HCT116 (cell line): ENCODE measurements at regions not wholly inside any gene's neighbourhood (a gene's known extent, or its start where the extent isn't known, plus 50 kb on each side); places are given as distances from the start of the nearest gene placed in this dataset.

Experiments used
- ATAC-seq: fragments of 200-7000 bp; cut with Tn5 transposase; 2 replicates; pipeline ENCODE4 v1.9.1; 2020; ENCODE audit warnings: mild to moderate bottlenecking, moderate library complexity
- BruUV-seq: library from RNA; stranded (reverse); fragments of 400-500 nt; replicated peaks from 2 replicates; lab custom pipeline; 2021; lab: Mats Ljungman, UMichigan
- CTCF ChIA-PET: fragments of 300-600 bp; sonication (Branson Sonifier 250); formaldehyde crosslinking; loops from one replicate; lab custom pipeline; 2021; ENCODE audit warnings: antibody characterized with exemption; lab: Charles Lee
- POLR2A ChIA-PET: fragments of 300-600, 350-600 bp; sonication (Branson Sonifier 250); formaldehyde crosslinking; loops from one replicate; lab custom pipeline; 2021; ENCODE audit warnings: antibody characterized with exemption; lab: Charles Lee
- RAD21 ChIA-PET, 2 experiments: fragments of 300-600 bp; sonication (Branson Sonifier 250); formaldehyde crosslinking; loops; one replicate each; lab custom pipeline; 2023; ENCODE audit warnings: low total read pairs in 2 of 2; ENCODE audit not compliant: uncharacterized antibody in 2 of 2, unreplicated experiment in 2 of 2, low non-redundant PET in 1 of 2; lab: Charles Lee
- DNase-seq: peaks from one replicate; pipeline ENCODE4 v3.0.0-alpha.2; 2010; ENCODE audit warnings: low read depth, low spot score
- H2AFZ ChIP-seq: fragments of 200-600 bp; shearing (Covaris generic), sonication (generic); 2 replicates; pipeline ENCODE4 v1.6.1; 2017; ENCODE audit warnings: low read depth, mixed run types, mixed read lengths, antibody characterized with exemption, low read length; ENCODE audit not compliant: poor library complexity, severe bottlenecking
- H3K27ac ChIP-seq: 2 replicates; pipeline ENCODE4 v1.5.1; 2012; ENCODE audit warnings: low read depth, low read length
- H3K27me3 ChIP-seq: fragments of 200-600 bp; sonication (generic); 2 replicates; pipeline ENCODE4 v1.6.1; 2016; ENCODE audit warnings: mixed run types, low read length, mixed read lengths; ENCODE audit not compliant: insufficient read depth
- H3K36me3 ChIP-seq, 2 experiments: fragments of 200-500 bp in 1 of 2; fragments of 200-600 bp in 1 of 2; sonication (Bioruptor generic) in 1 of 2; sonication (generic) in 1 of 2; 2 replicates each; pipeline versions ENCODE4 v1.5.1 to v1.6.1; 2014 to 2016; ENCODE audit warnings: low read length in 2 of 2, inconsistent platforms in 1 of 2, mixed read lengths in 1 of 2, mixed run types in 1 of 2; ENCODE audit not compliant: insufficient read depth in 2 of 2, control insufficient read depth in 1 of 2
- H3K4me1 ChIP-seq, 2 experiments: fragments of 200-600 bp in 1 of 2; sonication (generic) in 1 of 2; 2 replicates each; pipeline versions ENCODE4 v1.5.1 to v1.6.1; 2012 to 2017; ENCODE audit warnings: low read length in 2 of 2, inconsistent platforms in 1 of 2, mild to moderate bottlenecking in 1 of 2, mixed read lengths in 1 of 2, mixed run types in 1 of 2, moderate library complexity in 1 of 2; ENCODE audit not compliant: insufficient read depth in 2 of 2, control insufficient read depth in 1 of 2
- H3K4me2 ChIP-seq: fragments of 200-600 bp; sonication (generic); 2 replicates; pipeline ENCODE4 v1.6.1; 2017; ENCODE audit warnings: mixed run types, low read length, mixed read lengths
- H3K4me3 ChIP-seq, 2 experiments: fragments of 200-600 bp in 1 of 2; sonication (generic) in 1 of 2; replicated peaks in 1 of 2; 2 replicates each; pipeline ENCODE4 v1.5.1; 2011 to 2016; ENCODE audit warnings: low read length in 2 of 2, control low read depth in 1 of 2, low read depth in 1 of 2, mild to moderate bottlenecking in 1 of 2, mixed read lengths in 1 of 2, mixed run types in 1 of 2
- H3K79me2 ChIP-seq: fragments of 200-600 bp; sonication (generic); 2 replicates; pipeline ENCODE4 v1.6.1; 2017; ENCODE audit warnings: mild to moderate bottlenecking, mixed run types, low read length, moderate library complexity, mixed read lengths; ENCODE audit not compliant: insufficient read depth
- H3K9ac ChIP-seq: fragments of 200-600 bp; sonication (generic); 2 replicates; pipeline ENCODE4 v1.6.1; 2016; ENCODE audit warnings: low read length, mixed read lengths
- H3K9me2 ChIP-seq: fragments of 200-600 bp; sonication (generic), shearing (Covaris generic); 2 replicates; pipeline ENCODE4 v1.6.1; 2017; ENCODE audit warnings: mixed run types, mild to moderate bottlenecking, moderate library complexity; ENCODE audit not compliant: insufficient read depth
- H3K9me3 ChIP-seq, 2 experiments: fragments of 200-500 bp in 1 of 2; fragments of 200-600 bp in 1 of 2; sonication (Bioruptor generic) in 1 of 2; sonication (generic) in 1 of 2; 2 replicates each; pipeline ENCODE4 v1.6.1; 2014 to 2017; ENCODE audit warnings: low read length in 2 of 2, mixed read lengths in 2 of 2, inconsistent platforms in 1 of 2, low read depth in 1 of 2, mild to moderate bottlenecking in 1 of 2, mixed run types in 1 of 2, moderate library complexity in 1 of 2; ENCODE audit not compliant: control insufficient read depth in 1 of 2, insufficient read depth in 1 of 2
- H4K20me1 ChIP-seq: fragments of 200-600 bp; sonication (generic), shearing (Covaris generic); 2 replicates; pipeline ENCODE4 v1.6.1; 2017; ENCODE audit warnings: mixed run types, mild to moderate bottlenecking, moderate library complexity; ENCODE audit not compliant: insufficient read depth
- EGR1 ChIP-seq: IDR thresholded peaks from 2 replicates; pipeline ENCODE4 v1.6.1; 2012; ENCODE audit warnings: low read depth
- EZH2 ChIP-seq: fragments of 200-600 bp; sonication (generic); IDR thresholded peaks from 2 replicates; pipeline ENCODE4 v1.6.1; 2017; ENCODE audit warnings: antibody characterized with exemption, mixed run types
- POLR2A ChIP-seq: IDR thresholded peaks from 2 replicates; pipeline ENCODE4 v1.7.0; 2011; ENCODE audit warnings: borderline replicate concordance; ENCODE audit not compliant: insufficient read depth, insufficient read length; ENCODE audit errors: extremely low read depth
- POLR2AphosphoS5 ChIP-seq: IDR thresholded peaks from 2 replicates; pipeline ENCODE4 v1.6.1; 2011; ENCODE audit warnings: mild to moderate bottlenecking, low read depth, low read length, moderate library complexity
- REST ChIP-seq: IDR thresholded peaks from 2 replicates; pipeline ENCODE4 v1.6.1; 2012; ENCODE audit warnings: low read depth
- SRF ChIP-seq: IDR thresholded peaks from 2 replicates; pipeline ENCODE4 v1.6.1; 2012; ENCODE audit warnings: low read depth
- TCF7L2 ChIP-seq: IDR thresholded peaks from 2 replicates; pipeline ENCODE4 v1.7.0; 2011; ENCODE audit warnings: borderline replicate concordance, inconsistent platforms; ENCODE audit not compliant: insufficient read depth, insufficient read length; ENCODE audit errors: extremely low read depth
- ZNF274 ChIP-seq: fragments of 200-500 bp; sonication (Bioruptor generic); IDR thresholded peaks from 2 replicates; pipeline ENCODE4 v1.6.1; 2014; ENCODE audit warnings: mild to moderate bottlenecking, low read depth, low read length, inconsistent platforms
- intact Hi-C: fragments of 100-400 bp; cut with micrococcal nuclease; formaldehyde crosslinking; loops from 2 replicates; pipeline ENCODE4 v1.10.0; 2022
- TF ChIP-seq, protein P1 (sequence below): IDR thresholded peaks from 2 replicates; pipeline ENCODE4 v1.6.1; 2012

- no TSS peak for BruUV-seq
- peaks cover 20% of the 10 kb centered on the region; the same call in 1 of the 2 replicates for H3K27me3 ChIP-seq
- CTCF ChIA-PET: no interaction called here
Measured at GRCh38 chr9:2497666-2498400, 123.8 kb upstream of the VLDLR start.

More at GRCh38 chr9:2497666-2498400, 123.8 kb upstream of the VLDLR start:
- no peak for ATAC-seq
- ChIA-PET RAD21 (no interaction called here), POLR2A (no interaction called here)
- H3K9me2 ChIP-seq: no peaks in the 10 kb centered on the region
- H3K27ac ChIP-seq: no peak overlapping the region
- no peak overlapping the region for H3K4me2 ChIP-seq
- H4K20me1 ChIP-seq: no peaks in the 10 kb centered on the region
- no peak for TF ChIP-seq TCF7L2
- TF ChIP-seq ZNF274: no peak
- TF ChIP-seq SRF: no peak
- no peak for TF ChIP-seq REST
- TF ChIP-seq POLR2A: no peak
- TF ChIP-seq, protein P1, sequence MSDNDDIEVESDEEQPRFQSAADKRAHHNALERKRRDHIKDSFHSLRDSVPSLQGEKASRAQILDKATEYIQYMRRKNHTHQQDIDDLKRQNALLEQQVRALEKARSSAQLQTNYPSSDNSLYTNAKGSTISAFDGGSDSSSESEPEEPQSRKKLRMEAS: no peak
- no peak for TF ChIP-seq EZH2
- no peak for TF ChIP-seq EGR1
- TF ChIP-seq POLR2AphosphoS5: no peak
- H2AFZ ChIP-seq: no peak overlapping the region
- no peak overlapping the region for H3K9ac ChIP-seq
- intact Hi-C loops: no loop called here
- no peak overlapping the region for H3K4me3 ChIP-seq
- no peak for DNase-seq
- H3K79me2 ChIP-seq: no peaks in the 10 kb centered on the region
- no peaks in the 10 kb centered on the region for H3K36me3 ChIP-seq
- H3K4me1 ChIP-seq: no peaks in the 10 kb centered on the region
- no peaks in the 10 kb centered on the region for H3K9me3 ChIP-seq
